H1 (cell line): ENCODE measurements at regions not wholly inside any gene's neighbourhood (a gene's known extent, or its start where the extent isn't known, plus 50 kb on each side); places are given as distances from the start of the nearest gene placed in this dataset.

ENCODE experiments used
- CTCF ChIA-PET: fragments of 300-600 bp; sonication (Branson Sonifier 250); formaldehyde crosslinking; loops from one replicate; lab custom pipeline; 2021; ENCODE audit not compliant: partially characterized antibody; lab: Charles Lee
- POLR2A ChIA-PET: fragments of 300-600 bp; sonication (Branson Sonifier 250); formaldehyde crosslinking; loops from one replicate; lab custom pipeline; 2021; ENCODE audit warnings: inconsistent platforms; ENCODE audit not compliant: partially characterized antibody; lab: Charles Lee
- DNase-seq, 2 experiments: peaks; one replicate each; pipeline versions ENCODE4 v3.0.0 to v3.0.0-alpha.2; 2010 to 2022; ENCODE audit warnings: low spot score in 2 of 2, low read depth in 1 of 2, mixed read lengths in 1 of 2
- FAIRE-seq: peaks from 2 replicates; lab custom pipeline; 2011; peaks lifted over from hg19 to GRCh38; lab: Jason Lieb, UNC
- H2AFZ ChIP-seq: 2 replicates; pipeline ENCODE4 v1.8.1; 2012; ENCODE audit warnings: low read length, inconsistent platforms
- H2AK5ac ChIP-seq: 2 replicates; pipeline ENCODE4 v1.6.1; 2013; ENCODE audit warnings: low read depth, low read length
- H2BK120ac ChIP-seq: replicated peaks from 2 replicates; pipeline ENCODE3; 2013; ENCODE audit warnings: low read depth, low read length, inconsistent platforms
- H2BK12ac ChIP-seq: 2 replicates; pipeline ENCODE4 v1.6.1; 2013; ENCODE audit warnings: low read depth, low read length
- H2BK15ac ChIP-seq: 2 replicates; pipeline ENCODE4 v1.6.1; 2013; ENCODE audit warnings: low read length
- H2BK20ac ChIP-seq: 2 replicates; pipeline ENCODE4 v1.6.1; 2013; ENCODE audit warnings: low read length
- H2BK5ac ChIP-seq: 2 replicates; pipeline ENCODE4 v1.6.1; 2013; ENCODE audit warnings: low read depth, low read length
- H3K14ac ChIP-seq: 2 replicates; pipeline ENCODE4 v1.6.1; 2013; ENCODE audit warnings: inconsistent platforms; ENCODE audit not compliant: insufficient read length
- H3K18ac ChIP-seq: 2 replicates; pipeline ENCODE4 v1.6.1; 2013; ENCODE audit warnings: low read length; ENCODE audit errors: extremely low read depth
- H3K23ac ChIP-seq: 2 replicates; pipeline ENCODE4 v1.6.1; 2013; ENCODE audit warnings: inconsistent platforms; ENCODE audit not compliant: insufficient read length
- H3K23me2 ChIP-seq: 2 replicates; pipeline ENCODE4 v1.6.1; 2013; ENCODE audit warnings: low read depth, low read length
- H3K27ac ChIP-seq: 2 replicates; pipeline ENCODE4 v1.6.1; 2011; ENCODE audit warnings: low read depth, low read length, inconsistent platforms
- H3K27me3 ChIP-seq, 4 experiments: replicated peaks in 1 of 4; 1 replicate in 1 of 4; 2 replicates in 3 of 4; pipeline versions ENCODE4 v1.6.1 to v1.8.1; 2011 to 2013; ENCODE audit warnings: low read length in 3 of 4, mild to moderate bottlenecking in 3 of 4, inconsistent platforms in 2 of 4, mixed read lengths in 2 of 4, moderate library complexity in 1 of 4; ENCODE audit not compliant: control insufficient read depth in 3 of 4, insufficient read depth in 3 of 4; ENCODE audit errors: extremely low read depth in 1 of 4
- H3K36me3 ChIP-seq, 4 experiments: 2 replicates each; pipeline versions ENCODE4 v1.6.1 to v1.8.1; 2011 to 2013; ENCODE audit warnings: mild to moderate bottlenecking in 4 of 4, low read length in 3 of 4, moderate library complexity in 2 of 4, control low read depth in 1 of 4, inconsistent platforms in 1 of 4; ENCODE audit not compliant: insufficient read depth in 4 of 4, control insufficient read depth in 2 of 4
- H3K4ac ChIP-seq: replicated peaks from 2 replicates; pipeline ENCODE3; 2013; ENCODE audit warnings: low read length, low read depth, mixed read lengths, inconsistent platforms; ENCODE audit not compliant: insufficient read length
- H3K4me1 ChIP-seq, 4 experiments: replicated peaks in 1 of 4; 1 replicate in 1 of 4; 2 replicates in 3 of 4; pipeline versions ENCODE4 v1.6.1 to v1.8.1; 2011 to 2013; ENCODE audit warnings: low read length in 3 of 4, inconsistent platforms in 2 of 4, mixed read lengths in 1 of 4; ENCODE audit not compliant: insufficient read depth in 4 of 4, control insufficient read depth in 3 of 4
- H3K4me2 ChIP-seq, 2 experiments: 2 replicates each; pipeline versions ENCODE4 v1.6.1 to v1.8.1; 2011 to 2013; ENCODE audit warnings: low read depth in 2 of 2, low read length in 2 of 2, control low read depth in 1 of 2, inconsistent platforms in 1 of 2, mild to moderate bottlenecking in 1 of 2; ENCODE audit not compliant: insufficient read depth in 1 of 2
- H3K4me3 ChIP-seq, 4 experiments: fragments of 200-600, 300-600 bp in 1 of 4; sonication (generic), shearing (Covaris generic), sonication (Bioruptor Twin) in 1 of 4; 2 replicates each; pipeline versions ENCODE4 v1.5.1 to v1.8.1; 2011 to 2016; ENCODE audit warnings: low read length in 4 of 4, low read depth in 3 of 4, control low read depth in 2 of 4, inconsistent platforms in 2 of 4, mild to moderate bottlenecking in 2 of 4, mixed read lengths in 1 of 4, moderate library complexity in 1 of 4; ENCODE audit not compliant: insufficient read depth in 2 of 4; ENCODE audit errors: extremely low read depth in 1 of 4
- H3K56ac ChIP-seq: replicated peaks from 2 replicates; pipeline ENCODE3; 2013; ENCODE audit warnings: low read depth, mild to moderate bottlenecking, mixed read lengths, low read length, inconsistent platforms; ENCODE audit not compliant: insufficient read length
- H3K79me1 ChIP-seq: 2 replicates; pipeline ENCODE4 v1.6.1; 2013; ENCODE audit warnings: low read depth, low read length, control low read depth
- H3K79me2 ChIP-seq, 2 experiments: 2 replicates each; pipeline versions ENCODE4 v1.6.1 to v1.8.1; 2012 to 2013; ENCODE audit warnings: low read length in 2 of 2, mild to moderate bottlenecking in 2 of 2, inconsistent platforms in 1 of 2; ENCODE audit not compliant: insufficient read depth in 2 of 2, control insufficient read depth in 1 of 2
- H3K9ac ChIP-seq, 4 experiments: replicated peaks in 1 of 4; 1 replicate in 1 of 4; 2 replicates in 3 of 4; pipeline versions ENCODE4 v1.6.1 to v1.8.1; 2011 to 2013; ENCODE audit warnings: low read depth in 3 of 4, low read length in 3 of 4, control low read depth in 2 of 4, mild to moderate bottlenecking in 2 of 4, moderate library complexity in 2 of 4, inconsistent platforms in 1 of 4; ENCODE audit errors: extremely low read depth in 1 of 4
- H3K9me3 ChIP-seq, 2 experiments: 2 replicates each; pipeline versions ENCODE4 v1.6.1 to v1.8.1; 2012 to 2013; ENCODE audit warnings: mild to moderate bottlenecking in 2 of 2, moderate library complexity in 2 of 2, control low read depth in 1 of 2, inconsistent platforms in 1 of 2, low read depth in 1 of 2, low read length in 1 of 2, mixed read lengths in 1 of 2; ENCODE audit not compliant: insufficient read depth in 2 of 2
- H4K20me1 ChIP-seq, 2 experiments: replicated peaks in 1 of 2; 2 replicates each; pipeline versions ENCODE3 to v1.8.1; 2011 to 2013; ENCODE audit warnings: inconsistent platforms in 2 of 2, low read length in 2 of 2, mild to moderate bottlenecking in 1 of 2; ENCODE audit not compliant: insufficient read depth in 2 of 2, control insufficient read depth in 1 of 2
- H4K5ac ChIP-seq: 2 replicates; pipeline ENCODE4 v1.6.1; 2013; ENCODE audit warnings: low read length, low read depth, mixed read lengths, inconsistent platforms; ENCODE audit not compliant: insufficient read length
- H4K8ac ChIP-seq: 2 replicates; pipeline ENCODE4 v1.8.0; 2013; ENCODE audit warnings: mild to moderate bottlenecking, moderate library complexity, low read length, inconsistent platforms; ENCODE audit not compliant: insufficient read depth; ENCODE audit errors: extremely low read depth
- H4K91ac ChIP-seq: replicated peaks from 2 replicates; pipeline ENCODE3; 2013; ENCODE audit warnings: low read length, mixed read lengths, inconsistent platforms; ENCODE audit not compliant: insufficient read length
- CBX5 ChIP-seq: fragments of 300-800, 300-1000 bp; sonication (generic); IDR thresholded peaks from 2 replicates; pipeline ENCODE4 v1.7.1; 2016; ENCODE audit warnings: antibody characterized with exemption, low read length, low read depth
- CHD1 ChIP-seq: IDR thresholded peaks from 2 replicates; pipeline ENCODE4 v1.6.1; 2012; ENCODE audit warnings: low read depth, low read length, improper control_type of control experiment
- EP300 ChIP-seq, 2 experiments: IDR thresholded peaks; 1 replicate in 1 of 2; 2 replicates in 1 of 2; pipeline ENCODE4 v1.6.1; 2011 to 2012; ENCODE audit warnings: low read depth in 2 of 2, low read length in 2 of 2, mild to moderate bottlenecking in 2 of 2, borderline replicate concordance in 1 of 2, inconsistent platforms in 1 of 2, moderate library complexity in 1 of 2
- KDM1A ChIP-seq: fragments of 200-600, 300-600 bp; sonication (generic); IDR thresholded peaks from 2 replicates; pipeline ENCODE4 v1.7.1; 2016; ENCODE audit warnings: mild to moderate bottlenecking, low read length, borderline replicate concordance
- POLR2AphosphoS5 ChIP-seq: IDR thresholded peaks from 2 replicates; pipeline ENCODE4 v1.6.1; 2011; ENCODE audit warnings: low read depth, low read length
- POU5F1 ChIP-seq: IDR thresholded peaks from 2 replicates; pipeline ENCODE4 v1.6.1; 2011; ENCODE audit warnings: low read depth, mild to moderate bottlenecking, low read length, moderate library complexity
- RBBP5 ChIP-seq: IDR thresholded peaks from 2 replicates; pipeline ENCODE4 v1.7.1; 2012; ENCODE audit warnings: low read depth, mild to moderate bottlenecking, inconsistent platforms, low read length, moderate library complexity, borderline replicate concordance
- ZNF274 ChIP-seq: IDR thresholded peaks from 2 replicates; pipeline ENCODE4 v1.7.0; 2012; ENCODE audit warnings: low read length, borderline replicate concordance; ENCODE audit errors: extremely low read depth

DNA sequence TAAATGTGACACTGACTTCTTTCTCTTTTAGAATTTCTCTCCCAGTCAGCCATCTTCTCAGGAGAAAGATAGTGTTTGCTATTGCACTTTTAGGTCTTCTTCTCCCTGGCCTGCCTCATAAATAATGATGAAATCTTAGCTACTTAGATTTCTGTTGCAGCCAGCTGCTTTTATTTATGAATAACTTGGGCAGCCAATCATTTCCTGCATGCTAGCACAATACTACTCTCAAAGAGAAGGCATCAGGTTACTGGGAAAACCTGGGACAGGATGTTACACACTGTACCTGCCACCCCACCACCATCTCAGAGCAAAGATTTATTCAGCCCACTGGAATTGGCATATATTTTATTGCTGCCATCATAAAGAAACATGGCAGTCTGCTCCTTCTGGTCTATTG, 266.6 kb downstream of the PRELID2 start:
- ChIA-PET POLR2A (no interaction called here), CTCF (no interaction called here)
- H2BK5ac ChIP-seq: no peak overlapping the region
- H2BK20ac ChIP-seq: no peak overlapping the region
- no peak overlapping the region for H2BK15ac ChIP-seq
- no peak overlapping the region for H3K23ac ChIP-seq
- H3K18ac ChIP-seq: no peak overlapping the region
- no peaks in the 10 kb centered on the region for H3K23me2 ChIP-seq
- no peak overlapping the region for H2AFZ ChIP-seq
- no peak overlapping the region for H4K8ac ChIP-seq
- no peak for DNase-seq
- H4K91ac ChIP-seq: no peak overlapping the region
- no peak overlapping the region for H3K4ac ChIP-seq
- H2BK120ac ChIP-seq: no peak overlapping the region
- no peak overlapping the region for H2BK12ac ChIP-seq
- no peak overlapping the region for H3K4me3 ChIP-seq
- no peak for FAIRE-seq
- no peaks in the 10 kb centered on the region for H3K9me3 ChIP-seq
- H3K4me2 ChIP-seq: no peak overlapping the region
- no peaks in the 10 kb centered on the region for H3K36me3 ChIP-seq
- H4K5ac ChIP-seq: no peak overlapping the region
- no peaks in the 10 kb centered on the region for H3K4me1 ChIP-seq
- H3K79me1 ChIP-seq: no peaks in the 10 kb centered on the region
- H3K9ac ChIP-seq: no peak overlapping the region
- no peak overlapping the region for H2AK5ac ChIP-seq
- H3K27ac ChIP-seq: no peak overlapping the region
- no peak overlapping the region for H3K56ac ChIP-seq
- no peaks in the 10 kb centered on the region for H3K27me3 ChIP-seq
- H4K20me1 ChIP-seq: no peaks in the 10 kb centered on the region
- no peaks in the 10 kb centered on the region for H3K79me2 ChIP-seq
- no peak overlapping the region for H3K14ac ChIP-seq
- TF ChIP-seq ZNF274 (no peak), CBX5 (no peak), EP300 (IDR thresholded peaks at IDR 0.05; ENCODE audit: borderline replicate concordance in 1 of 2, low read depth in 2 of 2, low read length in 2 of 2) (no peak), POLR2AphosphoS5 (no peak), POU5F1 (no peak), KDM1A (no peak), RBBP5 (no peak), CHD1 (no peak)
